ENCODE measurements at regions not wholly inside any gene's neighbourhood (a gene's known extent, or its start where the extent isn't known, plus 50 kb on each side); places are given as distances from the start of the nearest gene placed in this dataset.
A peak's percentile ranks its signal among the peaks of the same experiment; 100 is the strongest.

- TF ChIP-seq CTCF (conservative IDR thresholded peaks at IDR 0.05; ENCODE audit: low read depth, low read length): 0 out of 2 replicates have a peak, but pooled peaks have one; percentile 14
- no peak for TF ChIP-seq EZH2 (IDR thresholded peaks at IDR 0.05; ENCODE audit: borderline replicate concordance, low read depth, low read length, poor library complexity, severe bottlenecking)
Observed at GRCh38 chr22:27032091-27032761, 374.8 kb downstream of the MIAT start.

Data from A673 (cell line).